ENCODE measurements at regions not wholly inside any gene's neighbourhood (a gene's known extent, or its start where the extent isn't known, plus 50 kb on each side); places are given as distances from the start of the nearest gene placed in this dataset.

GRCh38 chr5:2451100-2451499 is 300.4 kb downstream of the IRX2 start:
- BruUV-seq (replicated peaks): no TSS peak
- POLR2A ChIA-PET: no interaction called here

More at GRCh38 chr5:2451100-2451499, 300.4 kb downstream of the IRX2 start:
- Histone ChIP-seq H2AFZ (ENCODE audit: low read depth, low read length) (no peak overlapping the region), H3K27ac (ENCODE audit: insufficient read depth, low read depth, low read length) (no peak overlapping the region), H3K79me2 (ENCODE audit: control insufficient read depth, insufficient read depth, low read length) (no peaks in the 10 kb centered on the region), H3K9ac (replicated peaks; ENCODE audit: extremely low read depth, insufficient read depth, low read length) (no peak overlapping the region), H3K4me2 (ENCODE audit: insufficient read depth, low read length) (no peak overlapping the region), H3K27me3 (ENCODE audit: control insufficient read depth in 2 of 2, insufficient read depth in 2 of 2, low read length in 2 of 2) (no peaks in the 10 kb centered on the region), H3K4me3 (replicated peaks in 1 of 3; ENCODE audit: insufficient read depth in 1 of 3, low read depth in 1 of 3, low read length in 3 of 3) (no peak overlapping the region), H3K36me3 (ENCODE audit: control insufficient read depth in 2 of 2, extremely low read depth in 1 of 2, insufficient read depth in 2 of 2, low read length in 2 of 2) (no peaks in the 10 kb centered on the region), H3K9me3 (replicated peaks; ENCODE audit: control insufficient read depth, insufficient read depth, low read length) (no peaks in the 10 kb centered on the region), H3K9me1 (replicated peaks; ENCODE audit: control insufficient read depth, extremely low read depth, insufficient read depth, low read length) (no peaks in the 10 kb centered on the region), H4K20me1 (replicated peaks; ENCODE audit: control insufficient read depth, extremely low read depth, insufficient read depth, low read length) (no peaks in the 10 kb centered on the region), H3K4me1 (ENCODE audit: control insufficient read depth, extremely low read depth, insufficient read depth, low read length) (no peaks in the 10 kb centered on the region)
- intact Hi-C loops (cut with micrococcal nuclease) (no loop called here), dilution Hi-C loops (cut with MboI; ENCODE audit: extremely low pct_ligation_motif_present, low sequenced_read_pairs) (no loop called here)
- no peak for TF ChIP-seq FOS (IDR thresholded peaks at IDR 0.05; ENCODE audit: borderline replicate concordance, insufficient read depth, low read length)
- TF ChIP-seq, protein P1, sequence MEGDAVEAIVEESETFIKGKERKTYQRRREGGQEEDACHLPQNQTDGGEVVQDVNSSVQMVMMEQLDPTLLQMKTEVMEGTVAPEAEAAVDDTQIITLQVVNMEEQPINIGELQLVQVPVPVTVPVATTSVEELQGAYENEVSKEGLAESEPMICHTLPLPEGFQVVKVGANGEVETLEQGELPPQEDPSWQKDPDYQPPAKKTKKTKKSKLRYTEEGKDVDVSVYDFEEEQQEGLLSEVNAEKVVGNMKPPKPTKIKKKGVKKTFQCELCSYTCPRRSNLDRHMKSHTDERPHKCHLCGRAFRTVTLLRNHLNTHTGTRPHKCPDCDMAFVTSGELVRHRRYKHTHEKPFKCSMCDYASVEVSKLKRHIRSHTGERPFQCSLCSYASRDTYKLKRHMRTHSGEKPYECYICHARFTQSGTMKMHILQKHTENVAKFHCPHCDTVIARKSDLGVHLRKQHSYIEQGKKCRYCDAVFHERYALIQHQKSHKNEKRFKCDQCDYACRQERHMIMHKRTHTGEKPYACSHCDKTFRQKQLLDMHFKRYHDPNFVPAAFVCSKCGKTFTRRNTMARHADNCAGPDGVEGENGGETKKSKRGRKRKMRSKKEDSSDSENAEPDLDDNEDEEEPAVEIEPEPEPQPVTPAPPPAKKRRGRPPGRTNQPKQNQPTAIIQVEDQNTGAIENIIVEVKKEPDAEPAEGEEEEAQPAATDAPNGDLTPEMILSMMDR (IDR thresholded peaks at IDR 0.05; ENCODE audit: extremely low read depth in 1 of 2, insufficient read depth in 1 of 2, low read depth in 1 of 2, low read length in 2 of 2): no peak
- TF ChIP-seq JUN (IDR thresholded peaks at IDR 0.05; ENCODE audit: borderline replicate concordance, insufficient read depth, insufficient read length, low read depth): no peak
- TF ChIP-seq MYC (IDR thresholded peaks at IDR 0.05; ENCODE audit: low read depth, low read length): no peak
- no peak for TF ChIP-seq GATA2 (IDR thresholded peaks at IDR 0.05; ENCODE audit: insufficient read depth, insufficient read length, low read depth, low read length)
- TF ChIP-seq POLR2A (IDR thresholded peaks at IDR 0.05; ENCODE audit: low read depth, low read length): no peak
- TF ChIP-seq EZH2 (IDR thresholded peaks at IDR 0.05; ENCODE audit: borderline replicate concordance, low read depth, low read length, severe bottlenecking): no peak
- TF ChIP-seq MAX (IDR thresholded peaks at IDR 0.05; ENCODE audit: insufficient read depth, insufficient read length): no peak
- no peak for DNase-seq (ENCODE audit: low read depth, low spot score)
- FAIRE-seq: no peak
- CTCF ChIA-PET: no interaction called here

Data from endothelial cell of umbilical vein (primary cell).